HG03064 (cell line): ENCODE measurements at regions not wholly inside any gene's neighbourhood (a gene's known extent, or its start where the extent isn't known, plus 50 kb on each side); places are given as distances from the start of the nearest gene placed in this dataset.

Experiments used
- ATAC-seq: cut with Tn5 transposase; IDR thresholded peaks from one replicate; pipeline ENCODE4 v1.9.1; 2021; ENCODE audit warnings: low read depth; ENCODE audit not compliant: unreplicated experiment

DNA sequence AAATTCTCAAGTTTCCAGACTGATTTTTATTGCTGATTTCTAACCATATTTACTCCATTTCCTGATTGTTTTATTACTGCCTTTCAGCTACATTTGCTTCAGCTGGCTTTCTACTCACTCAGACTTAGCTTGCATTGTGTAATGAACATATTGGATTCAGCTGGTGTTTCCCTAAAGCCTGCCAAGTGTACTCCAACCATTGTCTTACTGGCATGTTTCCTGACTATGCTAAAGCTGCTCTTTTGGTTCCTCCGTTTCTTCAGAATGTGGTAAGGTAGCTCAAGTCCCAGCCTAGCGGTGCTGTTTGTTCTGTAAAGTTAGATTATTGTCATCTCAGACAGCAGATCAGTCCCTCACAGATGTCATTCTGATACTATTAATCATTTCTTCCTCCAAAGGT lies 53.1 kb upstream of the GLRA2 start:
- no peak for ATAC-seq

DNA sequence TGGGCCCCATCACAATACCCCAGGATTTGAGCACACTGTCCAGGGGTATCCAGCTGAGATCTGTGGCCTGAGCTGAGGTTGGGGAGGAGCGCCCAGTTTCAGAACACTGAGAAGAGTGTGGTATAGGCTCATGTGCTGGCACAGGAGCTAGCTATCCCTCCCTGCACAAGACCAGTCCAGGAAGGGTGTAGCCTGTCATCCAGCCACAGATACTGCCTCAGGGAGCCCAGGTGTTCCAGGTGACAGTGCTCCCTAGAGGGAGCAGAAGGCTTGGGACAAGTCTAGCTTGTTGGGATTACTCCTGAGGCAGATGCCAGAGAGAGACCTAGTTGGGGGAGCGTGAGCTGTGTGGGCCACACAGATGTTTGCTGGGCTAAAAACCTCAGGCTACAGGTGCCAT lies 79.6 kb upstream of the GLRA2 start:
- ATAC-seq: no peak

DNA sequence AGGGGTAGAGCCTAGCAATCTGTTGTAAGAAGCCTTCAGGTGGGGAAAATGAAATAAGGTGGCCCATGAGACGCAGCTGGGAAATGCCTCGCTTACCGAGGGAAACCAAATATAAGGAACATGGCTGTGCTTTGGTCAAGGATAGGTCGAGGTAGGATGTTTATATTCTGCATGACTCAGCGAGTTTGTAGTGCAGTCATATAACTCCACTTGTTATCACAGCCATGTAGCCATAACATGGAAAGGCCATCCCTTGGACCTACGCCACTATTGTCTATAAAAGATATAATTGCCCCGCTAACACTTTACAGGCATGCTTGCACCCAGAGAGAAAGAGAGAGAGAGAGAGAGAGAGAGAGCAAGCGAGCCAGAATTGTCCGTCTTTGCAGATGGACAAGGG lies 80.9 kb upstream of the GLRA2 start:
- no peak for ATAC-seq

DNA sequence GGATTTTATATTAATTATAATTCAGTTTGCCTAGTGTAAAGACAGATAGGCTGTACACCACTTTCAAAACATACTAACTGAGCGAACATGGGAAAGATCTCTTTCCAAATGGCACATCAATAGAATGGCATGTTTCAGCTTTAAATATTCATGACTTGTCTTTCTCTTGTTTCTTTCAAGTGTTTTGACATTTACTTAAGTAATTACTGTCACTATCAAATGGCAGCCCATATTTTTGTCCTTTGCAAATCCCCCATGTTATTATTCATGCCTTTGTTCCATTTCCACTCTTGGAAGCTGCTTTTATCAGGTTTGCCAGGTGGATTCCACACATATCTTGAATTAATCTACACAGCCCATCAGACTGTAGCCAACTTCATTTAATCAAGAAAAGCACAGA lies 89.2 kb upstream of the GLRA2 start:
- ATAC-seq: no peak

DNA sequence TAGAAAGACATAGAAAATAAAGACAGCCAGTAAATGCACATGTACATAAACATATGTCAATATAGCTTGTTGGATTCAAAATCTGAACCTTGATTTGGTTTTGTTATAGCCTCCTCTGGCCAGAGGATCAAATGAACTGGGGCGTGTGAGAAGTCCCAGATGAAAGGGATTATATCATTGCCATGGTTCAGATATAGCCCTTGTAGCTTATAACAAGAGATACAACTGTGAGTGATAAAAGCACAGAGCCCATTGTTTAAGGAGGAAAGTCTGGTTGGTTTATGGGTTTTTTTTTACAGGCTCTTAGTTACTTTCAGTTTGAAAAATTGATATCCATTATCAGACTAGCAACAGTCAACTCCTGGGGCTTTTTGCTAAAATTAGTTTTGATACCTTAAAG lies 101.7 kb upstream of the GLRA2 start:
- ATAC-seq: no peak

DNA sequence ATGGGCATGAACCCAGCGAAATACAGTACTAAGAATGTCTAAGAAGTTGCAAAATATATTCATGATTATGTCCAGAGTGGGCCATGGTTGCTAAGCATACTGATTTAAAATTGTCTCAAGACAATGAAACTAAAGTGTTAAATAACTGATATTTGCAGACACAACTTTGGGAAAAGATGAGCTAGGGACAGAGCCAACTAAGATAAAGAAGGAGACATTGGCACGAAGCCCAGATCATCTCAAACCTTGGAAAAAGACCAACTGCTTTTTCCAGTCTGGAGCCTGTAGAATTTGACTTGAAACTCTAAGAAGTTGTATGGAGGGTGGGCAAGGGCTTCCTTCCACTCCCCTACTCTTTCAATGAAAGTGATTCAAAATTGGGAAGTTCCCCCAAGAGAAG lies 108.5 kb upstream of the GLRA2 start:
- ATAC-seq: no peak

DNA sequence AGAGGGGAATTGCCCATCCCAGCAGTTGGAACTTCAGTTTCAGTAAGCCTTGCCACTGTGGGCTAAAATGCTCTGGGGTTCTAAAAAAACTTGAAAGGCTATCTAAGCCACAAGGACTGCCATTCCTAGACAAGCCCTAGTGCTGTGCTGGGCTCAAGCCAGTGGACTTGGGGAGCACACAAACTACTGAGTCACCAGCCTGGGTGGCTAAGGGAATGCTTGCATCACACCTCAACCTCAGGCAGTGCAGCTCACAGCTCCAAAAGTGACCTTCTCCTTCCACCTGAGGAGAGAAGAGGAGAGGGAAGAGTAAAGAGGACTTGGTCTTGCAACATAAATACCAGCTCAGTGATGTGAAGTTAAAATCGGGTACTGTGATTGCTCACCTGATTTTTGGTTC lies 116.7 kb upstream of the GLRA2 start:
- ATAC-seq: no peak

DNA sequence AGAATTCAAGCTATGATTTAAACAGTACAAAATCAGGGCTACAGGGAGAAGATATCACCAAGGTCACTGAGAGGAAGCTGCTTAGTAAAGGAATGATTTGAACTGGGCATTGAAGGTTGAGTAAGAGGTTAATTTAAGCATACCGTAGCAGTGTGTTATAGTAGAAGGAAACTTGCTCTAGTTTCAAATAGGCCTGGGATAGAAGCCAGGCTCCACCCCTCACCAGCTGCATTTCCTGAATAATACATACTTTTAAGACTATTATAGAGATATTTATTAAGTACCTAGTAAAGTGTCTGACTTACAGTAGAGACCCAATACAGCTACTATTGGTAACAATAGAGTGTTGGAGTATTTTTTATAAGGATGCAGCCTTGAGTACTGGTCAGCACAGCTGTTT lies 118.0 kb upstream of the GLRA2 start:
- ATAC-seq: no peak

DNA sequence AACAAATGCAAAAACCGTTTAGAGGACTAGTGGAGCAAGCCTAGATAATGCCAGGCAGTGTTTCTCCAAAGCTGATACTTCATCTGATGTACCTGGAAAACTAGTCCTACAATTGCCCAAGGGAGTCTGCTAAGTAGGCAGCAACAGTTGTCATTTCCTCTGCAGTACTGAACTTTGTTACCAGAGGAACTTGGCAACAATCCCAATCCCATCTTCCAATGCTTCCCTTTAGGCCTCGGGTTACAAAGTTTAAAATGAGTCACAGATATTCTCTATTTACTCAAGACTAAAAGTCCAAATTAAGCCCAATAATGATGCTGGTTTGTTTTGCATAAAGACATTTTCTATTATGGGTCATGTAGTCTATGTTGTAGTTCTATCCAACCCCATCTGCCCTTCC lies 120.0 kb upstream of the GLRA2 start:
- no peak for ATAC-seq

DNA sequence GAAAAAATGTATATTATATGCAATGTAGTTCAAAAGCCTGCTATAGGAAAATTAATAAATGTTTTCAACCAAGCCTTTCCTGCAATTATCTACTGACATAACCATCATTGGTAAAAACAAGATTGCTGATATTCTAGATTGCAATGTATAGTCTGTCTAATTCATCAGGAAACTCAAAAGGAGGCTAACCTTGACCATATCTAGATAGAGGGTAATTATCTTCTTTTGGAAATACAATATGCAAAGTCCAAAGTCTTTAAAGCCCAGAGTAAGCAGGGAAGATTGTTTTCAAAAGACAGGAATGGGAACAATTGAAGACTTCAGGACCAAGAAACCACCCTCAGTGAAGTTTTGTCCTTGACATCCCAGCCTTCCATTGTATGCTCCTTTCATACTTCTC lies 123.1 kb upstream of the GLRA2 start:
- ATAC-seq: no peak

DNA sequence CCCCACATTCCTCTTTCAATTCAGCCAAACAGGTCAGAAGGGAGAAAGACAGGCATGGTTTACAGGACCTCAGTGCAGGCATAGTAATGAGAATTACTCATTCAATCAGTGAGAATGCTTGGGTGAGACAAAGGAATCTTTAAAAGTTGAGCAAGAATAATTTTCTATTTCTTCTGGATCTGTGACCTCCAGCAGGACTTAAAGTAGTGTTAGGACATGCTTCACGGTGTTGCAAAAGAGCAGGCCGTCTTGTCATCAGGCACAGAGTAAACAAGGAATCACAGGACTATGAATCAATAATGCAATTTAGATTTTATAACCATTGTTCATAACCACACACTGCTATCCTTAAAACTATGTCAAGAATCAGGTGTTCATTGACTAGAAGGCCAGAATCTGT lies 130.6 kb upstream of the GLRA2 start:
- ATAC-seq: no peak

DNA sequence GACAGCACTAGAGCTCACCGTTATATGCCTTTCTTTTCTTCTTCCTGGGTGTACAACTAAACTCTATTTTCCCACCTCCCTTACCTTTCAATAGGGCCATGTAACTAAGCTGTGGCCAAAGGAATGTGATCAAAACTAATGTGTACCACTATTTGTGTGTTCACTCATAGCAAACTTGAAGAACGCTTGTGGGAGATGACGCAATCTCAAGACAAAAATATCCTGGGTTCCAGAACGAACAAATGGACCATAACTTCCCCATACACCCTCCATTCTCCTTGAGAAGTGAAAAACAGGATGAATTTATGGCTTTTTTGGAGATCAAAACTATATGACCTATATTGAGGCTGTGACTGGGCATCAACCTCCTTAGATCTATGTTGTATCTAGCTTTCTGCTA lies 139.7 kb upstream of the GLRA2 start:
- no peak for ATAC-seq

DNA sequence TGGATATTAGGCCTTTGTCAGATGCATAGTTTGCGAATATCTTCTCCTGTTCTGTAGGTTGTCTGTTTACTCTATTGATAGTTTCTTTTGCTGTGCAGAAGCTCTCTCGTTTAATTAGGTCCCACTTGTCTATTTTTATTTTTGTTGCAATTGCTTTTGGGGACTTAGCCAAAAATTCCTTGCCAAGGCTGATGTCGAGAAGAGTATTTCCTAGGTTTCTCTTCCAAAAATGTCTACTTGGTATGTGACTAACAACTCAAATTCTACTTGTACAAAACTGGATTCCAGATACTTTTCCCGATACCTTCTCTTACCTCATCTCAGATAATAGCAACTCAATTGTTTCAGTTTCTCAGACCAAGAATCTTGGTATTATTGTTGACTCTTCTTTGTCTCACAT lies 142.4 kb upstream of the GLRA2 start:
- ATAC-seq: no peak

DNA sequence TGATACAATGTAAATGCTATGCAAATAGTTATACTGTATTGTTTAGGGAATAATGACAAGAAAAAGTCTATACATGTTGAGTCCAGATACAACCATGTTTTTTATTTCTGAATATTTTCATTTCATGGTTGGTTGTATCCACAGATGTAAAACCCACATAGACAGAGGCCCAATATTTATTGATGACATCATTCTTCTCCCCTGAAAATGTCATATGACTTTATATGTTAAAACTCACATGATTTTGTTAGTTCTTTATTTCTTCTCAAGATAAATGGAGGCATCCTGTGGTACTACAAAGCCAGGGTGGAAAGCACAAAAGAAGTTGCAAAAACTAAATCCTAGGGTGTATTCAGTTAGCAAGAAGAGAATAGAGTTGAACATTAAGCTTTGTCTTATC lies 149.3 kb upstream of the GLRA2 start:
- ATAC-seq: no peak

DNA sequence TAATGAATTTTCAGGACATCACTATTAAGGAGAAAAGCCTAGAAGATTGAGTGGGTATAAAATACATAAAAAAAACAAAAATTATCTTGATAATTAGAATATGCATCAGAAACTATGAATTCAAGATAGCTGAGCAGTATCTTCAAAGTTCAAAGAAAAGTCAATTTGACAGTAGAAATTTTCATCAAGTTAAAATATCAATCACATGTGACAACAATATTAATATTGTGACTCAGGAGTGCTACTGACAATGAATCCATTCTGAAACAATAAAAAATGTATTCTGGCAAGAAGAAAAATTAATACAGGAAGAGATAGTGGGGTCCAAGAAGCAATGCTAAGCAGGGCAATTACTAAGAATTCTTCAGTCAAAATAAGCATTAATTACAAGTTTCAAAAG lies 151.9 kb upstream of the GLRA2 start:
- ATAC-seq: no peak

DNA sequence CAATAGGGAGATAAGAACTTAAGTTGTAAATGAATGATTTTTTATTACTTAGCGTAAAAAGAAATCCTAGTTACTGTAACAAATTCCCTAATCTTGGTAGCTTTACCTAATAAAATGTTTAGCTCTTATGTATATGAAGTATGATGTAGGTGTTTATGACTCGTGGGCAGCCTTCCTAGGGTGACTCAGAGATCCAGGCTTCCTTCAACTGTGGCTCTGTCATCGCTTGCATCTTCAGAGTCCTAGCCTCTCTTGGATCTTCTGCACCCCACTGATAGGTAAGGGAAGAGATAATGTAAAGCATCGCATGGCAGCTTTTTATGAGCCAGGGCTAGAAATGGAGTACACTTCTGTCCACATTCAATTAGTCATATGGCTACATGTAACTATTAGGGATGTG lies 165.6 kb upstream of the GLRA2 start:
- no peak for ATAC-seq

DNA sequence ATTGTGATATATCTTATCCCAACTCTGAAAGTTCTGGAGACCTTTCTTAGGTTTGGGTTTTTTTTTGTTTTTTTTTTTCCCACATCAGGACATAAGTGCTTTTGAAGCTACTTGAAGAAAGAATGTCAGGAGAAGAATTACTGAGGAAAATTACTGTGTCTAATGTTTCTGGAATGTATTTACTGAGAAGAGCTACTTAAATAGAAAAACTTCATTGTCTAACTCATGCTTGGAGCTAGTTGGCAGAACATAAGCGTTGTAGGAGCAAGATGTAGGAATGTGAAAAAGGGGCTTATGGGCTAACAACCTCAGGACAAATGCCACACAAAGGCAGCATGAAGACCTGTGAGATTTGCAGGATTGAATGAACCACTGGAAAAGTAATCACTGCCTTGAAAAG lies 166.6 kb upstream of the GLRA2 start:
- ATAC-seq: no peak

DNA sequence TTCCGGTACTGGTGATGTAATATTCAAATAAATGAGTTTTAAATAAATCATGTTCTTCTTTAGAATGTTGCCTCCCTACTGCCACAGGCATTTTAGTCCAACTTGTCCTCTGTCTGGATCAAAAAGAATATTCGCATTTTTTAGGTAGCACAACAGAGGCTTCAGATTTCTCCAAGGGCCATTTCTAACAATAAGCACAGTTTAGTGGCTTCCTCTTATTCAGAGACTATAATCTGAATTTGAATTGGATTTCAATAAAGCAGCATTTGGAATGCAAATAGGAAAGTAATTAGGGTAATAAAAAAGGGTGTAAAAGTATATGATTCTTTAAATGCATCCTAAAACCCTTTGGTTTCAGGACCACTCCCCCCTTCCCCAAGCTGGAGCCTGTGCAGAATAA lies 167.9 kb upstream of the GLRA2 start:
- ATAC-seq: no peak

DNA sequence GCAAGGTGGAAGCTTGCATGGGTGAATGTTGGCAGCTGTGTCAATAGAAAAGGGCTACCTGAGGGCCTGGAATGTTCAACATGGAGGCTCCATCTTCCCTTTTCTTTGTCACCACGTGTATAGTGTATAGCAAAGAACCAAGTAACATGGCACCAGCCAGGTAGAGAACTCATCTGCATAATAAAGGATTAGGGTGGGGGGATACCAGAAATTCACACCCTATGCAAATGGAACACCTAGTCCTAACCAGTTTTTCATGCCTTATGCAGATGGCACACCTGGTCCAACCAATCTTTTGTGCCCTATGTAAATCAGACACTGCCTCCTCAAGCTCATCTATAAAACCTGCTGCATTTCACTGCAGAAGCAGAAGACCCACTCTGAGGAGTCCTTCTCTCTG lies 169.6 kb upstream of the GLRA2 start:
- ATAC-seq: no peak

DNA sequence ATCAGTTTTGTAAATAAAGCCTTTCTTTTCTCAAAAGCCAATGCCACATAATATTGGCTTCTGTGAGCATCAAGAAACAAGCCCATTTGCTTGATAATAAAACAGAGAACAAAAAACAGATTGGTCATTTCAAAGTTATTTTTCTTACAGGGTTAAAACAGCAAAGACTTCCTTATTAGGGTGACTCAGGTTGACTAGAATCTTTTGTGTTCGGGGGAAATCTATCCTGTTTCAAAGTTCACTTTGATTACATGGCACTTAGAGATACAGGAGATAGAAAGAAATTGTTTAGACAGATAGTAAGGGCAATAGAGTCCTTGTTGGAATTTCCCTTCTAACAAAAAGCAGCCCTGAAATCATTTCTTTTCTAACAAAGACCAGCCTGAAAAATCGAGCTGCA lies 170.0 kb upstream of the GLRA2 start:
- no peak for ATAC-seq

DNA sequence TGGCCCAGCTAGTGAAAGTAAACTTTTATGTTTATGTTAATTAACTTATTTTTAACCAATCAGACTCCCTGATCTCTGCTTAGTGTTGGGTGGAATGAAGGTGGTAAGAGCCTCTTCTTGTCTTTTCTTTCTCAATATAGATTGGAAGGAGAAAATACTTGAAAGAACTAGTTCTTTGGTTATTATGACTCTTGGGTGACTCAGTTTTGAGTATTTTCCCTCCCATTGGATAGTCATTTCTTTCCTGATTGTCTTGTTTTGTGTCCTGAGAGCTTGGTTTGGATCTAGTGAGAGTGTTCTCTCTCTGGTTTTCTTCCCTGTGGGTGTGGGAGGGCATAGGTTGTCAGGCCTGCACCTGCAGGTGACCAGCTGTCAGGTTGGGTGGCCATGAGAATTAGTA lies 172.0 kb upstream of the GLRA2 start:
- no peak for ATAC-seq

DNA sequence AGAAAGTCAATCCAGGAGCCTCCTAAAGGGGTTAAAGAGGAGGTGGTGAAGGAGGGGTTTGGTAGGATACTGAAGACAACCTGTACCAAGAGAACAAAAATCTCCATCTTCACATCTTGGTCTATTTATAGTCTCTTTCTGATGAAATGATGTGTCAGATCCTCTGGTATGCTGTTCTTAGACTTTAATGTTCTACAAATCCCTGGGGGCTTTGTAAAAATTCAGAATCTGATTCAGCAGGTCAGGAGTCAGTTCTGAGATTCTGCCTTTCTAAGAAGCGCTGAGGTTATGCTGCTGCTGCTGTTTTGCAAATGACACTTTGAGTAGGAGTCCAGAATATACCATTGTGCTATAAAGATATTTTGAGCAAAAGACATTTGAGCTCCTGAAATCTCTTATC lies 172.9 kb upstream of the GLRA2 start:
- no peak for ATAC-seq

DNA sequence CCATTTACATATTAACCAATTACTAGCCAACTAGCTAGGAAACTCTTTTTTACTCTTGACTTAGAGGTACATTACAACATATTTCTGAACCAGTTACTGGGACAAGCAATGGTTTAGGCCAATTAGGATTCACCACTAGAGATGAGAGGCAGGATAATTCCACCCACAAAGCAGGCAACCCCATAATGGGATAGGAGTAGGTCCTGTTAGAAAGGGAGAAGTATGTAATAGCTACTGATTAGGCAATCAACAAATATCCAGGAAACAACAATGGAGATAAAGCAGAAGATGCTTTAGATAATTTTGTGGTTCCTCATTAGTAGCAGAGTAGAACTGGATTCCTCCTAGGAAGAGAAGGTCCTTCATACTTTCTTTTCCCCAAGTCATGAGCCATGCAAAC lies 173.8 kb upstream of the GLRA2 start:
- no peak for ATAC-seq

DNA sequence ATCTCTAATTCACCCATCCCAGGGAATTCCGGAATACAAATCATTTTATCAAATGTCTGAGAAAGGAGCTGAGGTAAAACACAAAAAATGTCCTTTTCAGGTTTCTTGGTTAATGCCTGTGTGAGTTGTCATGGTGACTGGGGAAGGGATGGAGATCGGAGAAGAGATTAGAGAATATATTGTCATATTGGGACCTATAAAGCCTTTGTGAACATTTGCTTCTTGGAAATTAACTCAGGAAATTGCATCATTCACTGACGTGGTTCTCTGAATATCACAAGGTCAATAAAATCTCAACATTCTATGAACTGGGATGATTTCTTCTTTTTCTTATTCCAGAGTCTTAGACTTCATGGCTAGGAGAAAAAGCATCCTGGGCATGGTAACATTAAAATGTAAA lies 174.8 kb upstream of the GLRA2 start:
- no peak for ATAC-seq
